CD14-positive monocyte (primary cell): ENCODE measurements at regions not wholly inside any gene's neighbourhood (a gene's known extent, or its start where the extent isn't known, plus 50 kb on each side); places are given as distances from the start of the nearest gene placed in this dataset.

Experiments used
- DNase-seq, 3 donors: peaks; one replicate each; pipeline ENCODE4 v3.0.0-alpha.2; 2011 to 2022
- H2AFZ ChIP-seq: 2 replicates; pipeline ENCODE4 v1.6.0; 2012; ENCODE audit warnings: mild to moderate bottlenecking, low read depth, low read length, inconsistent platforms; ENCODE audit not compliant: insufficient read depth, poor library complexity, severe bottlenecking
- H3K27ac ChIP-seq, 2 donors: 1 replicate in 1 of 2; 2 replicates in 1 of 2; pipeline ENCODE4 v1.5.1; 2012 to 2013; ENCODE audit warnings: low read length in 2 of 2, control low read depth in 1 of 2, inconsistent platforms in 1 of 2, low read depth in 1 of 2, mild to moderate bottlenecking in 1 of 2
- H3K27me3 ChIP-seq, 2 donors: one replicate each; pipeline versions ENCODE4 v1.6.0 to v1.6.1; 2011 to 2013; ENCODE audit warnings: low read length in 2 of 2; ENCODE audit not compliant: control insufficient read depth in 2 of 2, insufficient read depth in 2 of 2
- H3K36me3 ChIP-seq, 2 donors: replicated peaks in 1 of 2; 1 replicate in 1 of 2; 2 replicates in 1 of 2; pipeline versions ENCODE4 v1.5.1 to v1.6.1; 2012 to 2013; ENCODE audit warnings: low read length in 2 of 2, control low read depth in 1 of 2, inconsistent platforms in 1 of 2, mild to moderate bottlenecking in 1 of 2; ENCODE audit not compliant: insufficient read depth in 2 of 2, control insufficient read depth in 1 of 2
- H3K4me1 ChIP-seq, 2 donors: 1 replicate in 1 of 2; 2 replicates in 1 of 2; pipeline versions ENCODE4 v1.5.1 to v1.6.1; 2012 to 2013; ENCODE audit warnings: low read length in 2 of 2, control low read depth in 1 of 2, inconsistent platforms in 1 of 2, mild to moderate bottlenecking in 1 of 2, moderate library complexity in 1 of 2; ENCODE audit not compliant: insufficient read depth in 2 of 2, control insufficient read depth in 1 of 2
- H3K4me2 ChIP-seq: replicated peaks from 2 replicates; pipeline ENCODE3; 2012; ENCODE audit warnings: low read length, moderate library complexity, mild to moderate bottlenecking; ENCODE audit not compliant: poor library complexity, severe bottlenecking; ENCODE audit errors: extremely low read depth
- H3K4me3 ChIP-seq, 3 experiments: fragments of 200-600 bp in 1 of 3; sonication (generic) in 1 of 3; replicated peaks in 1 of 3; 1 replicate in 2 of 3; 2 replicates in 1 of 3; pipeline ENCODE4 v1.5.1; 2011 to 2013; ENCODE audit warnings: low read length in 3 of 3, mild to moderate bottlenecking in 3 of 3, control low read depth in 2 of 3, low read depth in 2 of 3, inconsistent platforms in 1 of 3, moderate library complexity in 1 of 3
- H3K79me2 ChIP-seq: 2 replicates; pipeline ENCODE4 v1.6.0; 2012; ENCODE audit warnings: mild to moderate bottlenecking, control low read depth, inconsistent platforms, low read length, moderate library complexity; ENCODE audit not compliant: insufficient read depth
- H3K9ac ChIP-seq: 2 replicates; pipeline ENCODE4 v1.6.0; 2017; ENCODE audit warnings: low read length, mild to moderate bottlenecking; ENCODE audit not compliant: insufficient read depth, poor library complexity, severe bottlenecking
- H3K9me3 ChIP-seq, 2 donors: replicated peaks in 1 of 2; 1 replicate in 1 of 2; 2 replicates in 1 of 2; pipeline versions ENCODE4 v1.5.1 to v1.6.1; 2012 to 2013; ENCODE audit warnings: low read length in 2 of 2, control low read depth in 1 of 2; ENCODE audit not compliant: control insufficient read depth in 1 of 2, insufficient read depth in 1 of 2
- H4K20me1 ChIP-seq: 2 replicates; pipeline ENCODE4 v1.6.0; 2012; ENCODE audit warnings: mild to moderate bottlenecking, low read length, control low read depth, moderate library complexity; ENCODE audit not compliant: insufficient read depth
- H3K27ac Mint-ChIP-seq, 7 donors: one replicate each; pipeline ENCODE4 v1.8.0; 2020; ENCODE audit warnings: mild to moderate bottlenecking in 7 of 7, mixed read lengths in 7 of 7, moderate library complexity in 6 of 7, inconsistent platforms in 2 of 7
- H3K27me3 Mint-ChIP-seq, 3 donors: one replicate each; pipeline ENCODE4 v1.8.0; 2021 to 2022; ENCODE audit warnings: low read depth in 3 of 3, mild to moderate bottlenecking in 3 of 3, mixed read lengths in 3 of 3, moderate library complexity in 3 of 3, inconsistent platforms in 1 of 3
- H3K36me3 Mint-ChIP-seq, 2 donors: one replicate each; pipeline ENCODE4 v1.8.0; 2020; ENCODE audit warnings: mixed read lengths in 2 of 2, inconsistent platforms in 1 of 2, mild to moderate bottlenecking in 1 of 2
- H3K4me1 Mint-ChIP-seq: one replicate; pipeline ENCODE4 v1.8.0; 2020; ENCODE audit warnings: mild to moderate bottlenecking, mixed read lengths
- H3K4me3 Mint-ChIP-seq, 2 donors: one replicate each; pipeline ENCODE4 v1.8.0; 2020; ENCODE audit warnings: mild to moderate bottlenecking in 2 of 2, mixed read lengths in 2 of 2, moderate library complexity in 1 of 2
- H3K9me3 Mint-ChIP-seq, 7 donors: one replicate each; pipeline ENCODE4 v1.8.0; 2020 to 2022; ENCODE audit warnings: mixed read lengths in 7 of 7, mild to moderate bottlenecking in 6 of 7, moderate library complexity in 6 of 7, inconsistent platforms in 2 of 7
- WGBS: methylation state at CpG from one replicate; pipeline ENCODE4 v1.1.5; 2013; ENCODE audit warnings: missing lambda C conversion rate; ENCODE audit not compliant: insufficient coverage; 5-methylcytosine and 5-hydroxymethylcytosine counted together
- intact Hi-C, 2 donors: fragments of 100-400 bp; cut with micrococcal nuclease; formaldehyde crosslinking; loops; one replicate each; pipeline versions ENCODE4 v1.15.0 to v1.15.1; 2023
- TF ChIP-seq, protein P1 (sequence below): fragments of 200-600 bp; IDR thresholded peaks from one replicate; pipeline ENCODE4 v1.8.0; 2022; ENCODE audit warnings: antibody characterized with exemption, mild to moderate bottlenecking

DNA sequence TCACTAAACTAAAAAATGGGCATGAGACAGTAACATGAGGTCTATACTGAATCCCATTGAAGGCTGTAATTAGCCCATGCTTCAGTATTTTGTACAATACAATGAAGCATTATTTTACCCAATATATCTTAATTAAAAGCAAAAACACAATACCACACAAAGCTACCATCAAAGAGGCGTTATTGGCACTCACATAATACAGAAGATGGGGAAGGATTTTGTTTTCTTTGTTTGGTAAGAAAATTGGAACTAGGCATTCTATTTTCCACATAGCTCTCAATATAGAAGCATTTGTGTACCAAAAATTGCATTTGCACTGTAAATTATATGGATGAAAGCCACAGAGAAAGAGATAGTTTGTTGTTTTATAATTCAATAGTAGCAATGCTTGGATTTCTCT lies 761.0 kb downstream of the EFNA5 start:
- no peaks in the 10 kb centered on the region for H3K36me3 Mint-ChIP-seq
- peaks cover 0 to 11% (median 3%) of the 10 kb centered on the region in 7 donors for H3K9me3 Mint-ChIP-seq
- no CpG with 5 or more reads among the region's 1 CpG for WGBS
- no peaks in the 10 kb centered on the region for H4K20me1 ChIP-seq
- TF ChIP-seq, protein P1, sequence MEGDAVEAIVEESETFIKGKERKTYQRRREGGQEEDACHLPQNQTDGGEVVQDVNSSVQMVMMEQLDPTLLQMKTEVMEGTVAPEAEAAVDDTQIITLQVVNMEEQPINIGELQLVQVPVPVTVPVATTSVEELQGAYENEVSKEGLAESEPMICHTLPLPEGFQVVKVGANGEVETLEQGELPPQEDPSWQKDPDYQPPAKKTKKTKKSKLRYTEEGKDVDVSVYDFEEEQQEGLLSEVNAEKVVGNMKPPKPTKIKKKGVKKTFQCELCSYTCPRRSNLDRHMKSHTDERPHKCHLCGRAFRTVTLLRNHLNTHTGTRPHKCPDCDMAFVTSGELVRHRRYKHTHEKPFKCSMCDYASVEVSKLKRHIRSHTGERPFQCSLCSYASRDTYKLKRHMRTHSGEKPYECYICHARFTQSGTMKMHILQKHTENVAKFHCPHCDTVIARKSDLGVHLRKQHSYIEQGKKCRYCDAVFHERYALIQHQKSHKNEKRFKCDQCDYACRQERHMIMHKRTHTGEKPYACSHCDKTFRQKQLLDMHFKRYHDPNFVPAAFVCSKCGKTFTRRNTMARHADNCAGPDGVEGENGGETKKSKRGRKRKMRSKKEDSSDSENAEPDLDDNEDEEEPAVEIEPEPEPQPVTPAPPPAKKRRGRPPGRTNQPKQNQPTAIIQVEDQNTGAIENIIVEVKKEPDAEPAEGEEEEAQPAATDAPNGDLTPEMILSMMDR, result no peak
- H3K4me1 Mint-ChIP-seq, result no peaks in the 10 kb centered on the region
- no peaks in the 10 kb centered on the region for H3K36me3 ChIP-seq
- H3K4me1 ChIP-seq, result no peaks in the 10 kb centered on the region
- H3K4me3 ChIP-seq, result no peak overlapping the region
- H3K4me2 ChIP-seq, result no peak overlapping the region
- H3K4me3 Mint-ChIP-seq, result no peak overlapping the region
- H3K27me3 Mint-ChIP-seq, result peaks cover 0 to 6% (median 0%) of the 10 kb centered on the region in 3 donors
- H3K27ac ChIP-seq, result no peak overlapping the region
- no peak for DNase-seq
- H3K79me2 ChIP-seq, result no peaks in the 10 kb centered on the region
- intact Hi-C loops, result no loop called here
- no peaks in the 10 kb centered on the region for H3K27me3 ChIP-seq
- H3K9me3 ChIP-seq, result no peaks in the 10 kb centered on the region
- no peak overlapping the region for H2AFZ ChIP-seq
- no peak overlapping the region for H3K9ac ChIP-seq
- no peak overlapping the region for H3K27ac Mint-ChIP-seq

DNA sequence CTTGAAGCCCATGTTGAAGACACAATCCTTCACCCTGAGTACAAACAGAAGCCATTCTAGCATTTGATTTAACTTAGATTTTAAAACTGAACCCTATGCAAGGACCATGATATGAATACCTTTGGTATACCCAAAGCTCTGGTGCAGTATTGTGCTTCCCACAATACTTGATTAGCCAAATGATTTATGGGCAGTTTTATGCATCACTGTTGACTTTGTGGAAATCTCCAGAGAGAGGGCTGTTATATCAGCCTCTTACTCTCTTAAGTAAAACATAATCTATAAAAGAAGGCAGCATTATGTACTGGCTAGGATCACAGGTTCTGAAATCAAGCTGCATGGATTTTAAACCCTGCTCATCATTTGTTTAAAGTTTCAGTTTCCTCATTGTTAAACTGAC lies 762.8 kb downstream of the EFNA5 start:
- Histone ChIP-seq H3K36me3 (no peaks in the 10 kb centered on the region), H3K4me3 (no peak overlapping the region), H4K20me1 (no peaks in the 10 kb centered on the region), H3K9ac (no peak overlapping the region), H3K27me3 (no peaks in the 10 kb centered on the region), H3K79me2 (no peaks in the 10 kb centered on the region), H3K9me3 (no peaks in the 10 kb centered on the region), H3K4me1 (no peaks in the 10 kb centered on the region), H3K27ac (no peak overlapping the region), H2AFZ (no peak overlapping the region), H3K4me2 (no peak overlapping the region)
- TF ChIP-seq, protein P1, result no peak
- peaks cover 0 to 6% (median 5%) of the 10 kb centered on the region in 3 donors for H3K27me3 Mint-ChIP-seq
- no peaks in the 10 kb centered on the region for H3K4me1 Mint-ChIP-seq
- H3K4me3 Mint-ChIP-seq, result no peak overlapping the region
- H3K36me3 Mint-ChIP-seq, result no peaks in the 10 kb centered on the region
- H3K9me3 Mint-ChIP-seq, result peaks cover 0 to 8% (median 3%) of the 10 kb centered on the region in 7 donors
- DNase-seq, result no peak
- intact Hi-C loops, result no loop called here
- no peak overlapping the region for H3K27ac Mint-ChIP-seq
